Caco-2 (cell line): ENCODE measurements at regions not wholly inside any gene's neighbourhood (a gene's known extent, or its start where the extent isn't known, plus 50 kb on each side); places are given as distances from the start of the nearest gene placed in this dataset.

Source experiments
- BruUV-seq: library from RNA; stranded (reverse); fragments of 400-500 nt; replicated peaks from 2 replicates; lab custom pipeline; 2021; lab: Mats Ljungman, UMichigan
- CTCF ChIA-PET: fragments of 300-600 bp; sonication (Branson Sonifier 250); formaldehyde crosslinking; loops from one replicate; lab custom pipeline; 2022; ENCODE audit warnings: antibody characterized with exemption; lab: Charles Lee
- POLR2A ChIA-PET: fragments of 300-600 bp; sonication (Branson Sonifier 250); formaldehyde crosslinking; loops from one replicate; lab custom pipeline; 2022; ENCODE audit warnings: antibody characterized with exemption; lab: Charles Lee
- DNase-seq, 2 experiments: peaks; one replicate each; pipeline versions ENCODE4 v3.0.0 to v3.0.0-alpha.2; 2020 to 2022
- H3K27me3 ChIP-seq: replicated peaks from 2 replicates; pipeline ENCODE4 v1.6.0; 2011; ENCODE audit warnings: low read length; ENCODE audit not compliant: control insufficient read depth, insufficient read depth
- H3K36me3 ChIP-seq: 2 replicates; pipeline ENCODE4 v1.5.1; 2011; ENCODE audit warnings: low read length; ENCODE audit not compliant: control insufficient read depth, insufficient read depth
- H3K4me1 ChIP-seq: fragments of 250-450 bp; sonication (Bioruptor Pico); 2 replicates; pipeline ENCODE4 v1.5.1; 2020; ENCODE audit warnings: mild to moderate bottlenecking
- H3K4me3 ChIP-seq: 2 replicates; pipeline ENCODE4 v1.5.1; 2011; ENCODE audit warnings: low read depth, mild to moderate bottlenecking, control low read depth, low read length
- H3K9me3 ChIP-seq: fragments of 250-450 bp; sonication (Bioruptor Pico); 2 replicates; pipeline ENCODE4 v1.5.1; 2020; ENCODE audit warnings: mild to moderate bottlenecking, moderate library complexity
- H3K27ac Mint-ChIP-seq: one replicate; pipeline ENCODE4 v1.8.0; 2022; ENCODE audit warnings: mixed read lengths; ENCODE audit not compliant: unreplicated experiment
- H3K27me3 Mint-ChIP-seq: one replicate; pipeline ENCODE4 v1.8.0; 2022; ENCODE audit warnings: mixed read lengths; ENCODE audit not compliant: insufficient read depth, unreplicated experiment
- H3K36me3 Mint-ChIP-seq: one replicate; pipeline ENCODE4 v1.8.0; 2022; ENCODE audit warnings: mild to moderate bottlenecking, mixed read lengths; ENCODE audit not compliant: insufficient read depth, unreplicated experiment
- H3K4me1 Mint-ChIP-seq: one replicate; pipeline ENCODE4 v1.8.0; 2022; ENCODE audit warnings: low read depth, mixed read lengths; ENCODE audit not compliant: unreplicated experiment
- H3K4me3 Mint-ChIP-seq: one replicate; pipeline ENCODE4 v1.8.0; 2022; ENCODE audit warnings: mild to moderate bottlenecking, moderate library complexity, mixed read lengths; ENCODE audit not compliant: unreplicated experiment
- H3K9me3 Mint-ChIP-seq: one replicate; pipeline ENCODE4 v1.8.0; 2022; ENCODE audit warnings: mixed read lengths; ENCODE audit not compliant: unreplicated experiment
- intact Hi-C: fragments of 100-400 bp; cut with micrococcal nuclease; formaldehyde crosslinking; loops from one replicate; pipeline ENCODE4 v1.10.0; 2022; ENCODE audit not compliant: unreplicated experiment
- TF ChIP-seq, protein P1 (sequence below), 2 experiments: fragments of 200-600 bp in 1 of 2; IDR thresholded peaks; 1 replicate in 1 of 2; 2 replicates in 1 of 2; pipeline versions ENCODE4 v1.5.1 to v1.8.0; 2011 to 2022; ENCODE audit warnings: antibody characterized with exemption in 1 of 2, control low read depth in 1 of 2, inconsistent platforms in 1 of 2, low read depth in 1 of 2, low read length in 1 of 2, mild to moderate bottlenecking in 1 of 2, moderate library complexity in 1 of 2; ENCODE audit not compliant: insufficient read depth in 1 of 2, severe bottlenecking in 1 of 2, unreplicated experiment in 1 of 2

GRCh38 chr10:42887734-42888503, 105.3 kb downstream of the BMS1 start:
- H3K9me3 ChIP-seq = peaks cover 3% of the 10 kb centered on the region; the same call in 1 of the 2 replicates
- H3K36me3 ChIP-seq = no peaks in the 10 kb centered on the region
- H3K27me3 Mint-ChIP-seq = peaks cover 13% of the 10 kb centered on the region
- TF ChIP-seq, protein P1, sequence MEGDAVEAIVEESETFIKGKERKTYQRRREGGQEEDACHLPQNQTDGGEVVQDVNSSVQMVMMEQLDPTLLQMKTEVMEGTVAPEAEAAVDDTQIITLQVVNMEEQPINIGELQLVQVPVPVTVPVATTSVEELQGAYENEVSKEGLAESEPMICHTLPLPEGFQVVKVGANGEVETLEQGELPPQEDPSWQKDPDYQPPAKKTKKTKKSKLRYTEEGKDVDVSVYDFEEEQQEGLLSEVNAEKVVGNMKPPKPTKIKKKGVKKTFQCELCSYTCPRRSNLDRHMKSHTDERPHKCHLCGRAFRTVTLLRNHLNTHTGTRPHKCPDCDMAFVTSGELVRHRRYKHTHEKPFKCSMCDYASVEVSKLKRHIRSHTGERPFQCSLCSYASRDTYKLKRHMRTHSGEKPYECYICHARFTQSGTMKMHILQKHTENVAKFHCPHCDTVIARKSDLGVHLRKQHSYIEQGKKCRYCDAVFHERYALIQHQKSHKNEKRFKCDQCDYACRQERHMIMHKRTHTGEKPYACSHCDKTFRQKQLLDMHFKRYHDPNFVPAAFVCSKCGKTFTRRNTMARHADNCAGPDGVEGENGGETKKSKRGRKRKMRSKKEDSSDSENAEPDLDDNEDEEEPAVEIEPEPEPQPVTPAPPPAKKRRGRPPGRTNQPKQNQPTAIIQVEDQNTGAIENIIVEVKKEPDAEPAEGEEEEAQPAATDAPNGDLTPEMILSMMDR (IDR thresholded peaks at IDR 0.05; ENCODE audit: insufficient read depth in 1 of 2, low read depth in 1 of 2, low read length in 1 of 2, severe bottlenecking in 1 of 2, unreplicated experiment in 1 of 2) = no peak
- no peak overlapping the region for H3K4me3 ChIP-seq
- H3K4me1 ChIP-seq = no peaks in the 10 kb centered on the region
- H3K27me3 ChIP-seq = no peaks in the 10 kb centered on the region; the same call in 1 of the 2 replicates
- CTCF ChIA-PET = no interaction called here
- POLR2A ChIA-PET = no interaction called here
- H3K4me1 Mint-ChIP-seq = no peaks in the 10 kb centered on the region
- no peak overlapping the region for H3K4me3 Mint-ChIP-seq
- no peak overlapping the region for H3K27ac Mint-ChIP-seq
- intact Hi-C loops = no loop called here
- peaks cover 15% of the 10 kb centered on the region for H3K9me3 Mint-ChIP-seq
- H3K36me3 Mint-ChIP-seq = no peaks in the 10 kb centered on the region
- no TSS peak for BruUV-seq
- DNase-seq = no peak

GRCh38 chr10:42888504-42889095, 106.0 kb downstream of the BMS1 start:
- BruUV-seq = no TSS peak
- H3K4me3 Mint-ChIP-seq = no peak overlapping the region
- DNase-seq = no peak

GRCh38 chr10:42896735-42897134, 114.1 kb downstream of the BMS1 start:
- DNase-seq = no peak
- Histone ChIP-seq H3K27me3 (no peaks in the 10 kb centered on the region), H3K9me3 (peaks cover 25% of the 10 kb centered on the region), H3K4me3 (no peak overlapping the region), H3K36me3 (no peaks in the 10 kb centered on the region), H3K4me1 (no peaks in the 10 kb centered on the region)
- Mint-ChIP-seq H3K36me3 (no peaks in the 10 kb centered on the region), H3K4me1 (no peaks in the 10 kb centered on the region), H3K27ac (no peak overlapping the region), H3K27me3 (peaks cover 4% of the 10 kb centered on the region), H3K4me3 (no peak overlapping the region), H3K9me3 (peaks cover 25% of the 10 kb centered on the region)
- TF ChIP-seq, protein P1 (IDR thresholded peaks at IDR 0.05; ENCODE audit: insufficient read depth in 1 of 2, low read depth in 1 of 2, low read length in 1 of 2, severe bottlenecking in 1 of 2, unreplicated experiment in 1 of 2) = no peak
- ChIA-PET CTCF (no interaction called here), POLR2A (no interaction called here)
- no TSS peak for BruUV-seq
- intact Hi-C loops = no loop called here

More at GRCh38 chr10:42888504-42889095, 106.0 kb downstream of the BMS1 start:
- intact Hi-C loops = no loop called here
- H3K36me3 ChIP-seq = no peaks in the 10 kb centered on the region
- no peaks in the 10 kb centered on the region for H3K4me1 ChIP-seq
- Mint-ChIP-seq H3K4me1 (no peaks in the 10 kb centered on the region), H3K9me3 (peaks cover 8% of the 10 kb centered on the region), H3K27me3 (peaks cover 13% of the 10 kb centered on the region), H3K36me3 (no peaks in the 10 kb centered on the region), H3K27ac (no peak overlapping the region)
- H3K9me3 ChIP-seq = no peaks in the 10 kb centered on the region; the same call in 1 of the 2 replicates
- TF ChIP-seq, protein P1 (IDR thresholded peaks at IDR 0.05; ENCODE audit: insufficient read depth in 1 of 2, low read depth in 1 of 2, low read length in 1 of 2, severe bottlenecking in 1 of 2, unreplicated experiment in 1 of 2) = no peak
- ChIA-PET POLR2A (no interaction called here), CTCF (no interaction called here)
- no peak overlapping the region for H3K4me3 ChIP-seq
- no peaks in the 10 kb centered on the region; the same call in 1 of the 2 replicates for H3K27me3 ChIP-seq
